ENCODE measurements at regions not wholly inside any gene's neighbourhood (a gene's known extent, or its start where the extent isn't known, plus 50 kb on each side); places are given as distances from the start of the nearest gene placed in this dataset.

DNA sequence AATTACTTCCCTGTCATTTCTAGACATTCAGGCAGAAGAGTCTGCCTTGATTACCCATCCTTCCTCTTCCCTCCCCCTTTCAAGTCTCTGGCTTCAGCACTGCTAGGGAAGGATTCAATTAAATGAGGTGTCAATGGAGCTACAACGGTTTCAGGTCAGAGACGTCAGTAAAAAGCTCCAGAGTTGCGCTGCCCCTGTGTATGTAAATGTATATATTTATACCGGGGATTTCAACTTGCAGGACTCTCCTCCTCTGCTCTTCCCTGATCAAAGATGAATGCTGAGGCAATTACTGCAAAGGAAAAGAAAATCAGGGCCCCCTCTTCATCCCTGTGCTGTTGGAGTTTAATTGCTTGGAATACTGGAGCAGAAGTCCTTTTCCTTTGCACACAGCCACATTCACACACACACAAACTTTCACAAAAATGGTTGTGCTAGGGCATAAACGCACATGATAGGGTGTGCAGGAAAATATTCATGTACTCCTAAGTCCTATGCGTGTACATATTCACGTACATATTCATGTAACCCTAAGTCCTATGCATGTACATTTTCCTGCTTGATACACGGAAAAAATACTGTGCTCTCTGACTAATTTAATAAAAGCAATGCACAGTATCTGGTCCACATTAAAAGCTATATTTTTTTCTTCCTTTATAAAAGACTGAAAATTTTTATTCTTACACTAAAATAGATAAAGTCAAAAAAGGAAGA is 129.7 kb upstream of the PMFBP1 start:
- no peak overlapping the region for H3K4me3 ChIP-seq (ENCODE audit: low read depth, low read length)
- no peak for DNase-seq (ENCODE audit: low read depth)
- TF ChIP-seq, protein P1, sequence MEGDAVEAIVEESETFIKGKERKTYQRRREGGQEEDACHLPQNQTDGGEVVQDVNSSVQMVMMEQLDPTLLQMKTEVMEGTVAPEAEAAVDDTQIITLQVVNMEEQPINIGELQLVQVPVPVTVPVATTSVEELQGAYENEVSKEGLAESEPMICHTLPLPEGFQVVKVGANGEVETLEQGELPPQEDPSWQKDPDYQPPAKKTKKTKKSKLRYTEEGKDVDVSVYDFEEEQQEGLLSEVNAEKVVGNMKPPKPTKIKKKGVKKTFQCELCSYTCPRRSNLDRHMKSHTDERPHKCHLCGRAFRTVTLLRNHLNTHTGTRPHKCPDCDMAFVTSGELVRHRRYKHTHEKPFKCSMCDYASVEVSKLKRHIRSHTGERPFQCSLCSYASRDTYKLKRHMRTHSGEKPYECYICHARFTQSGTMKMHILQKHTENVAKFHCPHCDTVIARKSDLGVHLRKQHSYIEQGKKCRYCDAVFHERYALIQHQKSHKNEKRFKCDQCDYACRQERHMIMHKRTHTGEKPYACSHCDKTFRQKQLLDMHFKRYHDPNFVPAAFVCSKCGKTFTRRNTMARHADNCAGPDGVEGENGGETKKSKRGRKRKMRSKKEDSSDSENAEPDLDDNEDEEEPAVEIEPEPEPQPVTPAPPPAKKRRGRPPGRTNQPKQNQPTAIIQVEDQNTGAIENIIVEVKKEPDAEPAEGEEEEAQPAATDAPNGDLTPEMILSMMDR (conservative IDR thresholded peaks at IDR 0.05; ENCODE audit: low read depth, low read length): no peak

DNA sequence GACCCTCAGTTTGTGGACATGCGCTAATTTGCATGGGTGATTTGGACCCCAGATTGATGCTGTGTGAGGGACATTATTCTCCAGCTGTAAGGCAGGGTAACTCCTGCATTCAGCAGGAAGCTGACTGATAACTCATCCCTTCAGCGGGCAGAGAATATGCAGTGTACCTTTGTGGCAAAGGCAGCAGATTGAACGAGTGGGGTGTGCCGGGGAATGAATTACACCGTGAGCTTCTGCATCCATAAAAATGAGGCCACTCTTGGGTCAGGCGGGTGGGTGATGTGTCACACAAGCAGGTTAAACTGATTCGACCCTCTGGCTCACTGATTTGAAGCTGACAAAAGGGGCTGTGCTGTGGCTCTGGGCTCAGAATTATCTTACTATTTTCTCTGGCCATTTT is 128.9 kb upstream of the PMFBP1 start:
- no peak for DNase-seq (ENCODE audit: low read depth)
- TF ChIP-seq, protein P1 (conservative IDR thresholded peaks at IDR 0.05; ENCODE audit: low read depth, low read length): no peak
- no peak overlapping the region for H3K4me3 ChIP-seq (ENCODE audit: low read depth, low read length)

DNA sequence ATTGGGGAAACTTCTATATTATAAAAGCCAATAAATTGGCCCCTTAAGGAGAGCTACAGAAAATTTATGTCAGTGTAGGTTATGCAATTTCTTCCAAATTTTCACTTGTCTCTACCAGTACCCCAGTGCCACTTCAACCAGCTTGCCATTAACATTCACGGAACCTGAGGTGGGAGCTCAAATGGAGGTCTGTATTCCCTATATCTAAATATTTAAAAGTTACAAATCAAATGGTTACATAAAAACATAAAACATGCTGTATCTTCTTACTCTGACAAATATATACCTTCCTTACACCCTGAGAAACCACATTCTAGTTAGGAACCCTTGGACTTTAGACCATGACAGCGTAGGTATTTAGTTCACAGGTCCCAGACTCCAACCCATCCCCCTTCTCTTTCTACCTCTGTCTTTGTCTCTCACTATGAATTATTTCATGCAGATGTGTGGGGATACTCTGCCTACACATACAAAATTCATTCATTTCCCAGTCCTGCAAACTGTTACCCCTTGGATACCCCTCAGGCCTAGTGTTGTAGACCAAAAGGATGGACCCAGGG is 127.8 kb upstream of the PMFBP1 start:
- TF ChIP-seq, protein P1 (conservative IDR thresholded peaks at IDR 0.05; ENCODE audit: low read depth, low read length): no peak
- no peak for DNase-seq (ENCODE audit: low read depth)
- no peak overlapping the region for H3K4me3 ChIP-seq (ENCODE audit: low read depth, low read length)

DNA sequence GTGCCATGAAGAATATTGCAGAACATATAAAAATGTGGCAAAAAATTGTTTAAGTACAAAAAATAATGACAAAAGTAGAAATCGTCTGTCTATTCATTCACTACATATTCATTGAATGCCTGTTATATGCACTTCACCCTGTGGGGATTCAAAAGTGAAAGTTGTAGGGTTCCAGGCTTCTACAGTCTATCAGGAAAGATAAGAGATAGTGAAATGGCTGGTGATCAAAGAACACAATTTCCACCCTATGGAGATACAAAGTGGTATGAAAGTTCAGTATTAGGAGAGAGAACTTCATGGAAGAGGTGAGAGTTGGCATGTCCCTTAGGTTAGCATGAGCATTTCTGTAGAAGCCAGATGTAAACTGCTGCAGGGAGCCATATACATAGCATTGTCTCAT is 127.0 kb upstream of the PMFBP1 start:
- H3K4me3 ChIP-seq (ENCODE audit: low read depth, low read length): no peak overlapping the region
- DNase-seq (ENCODE audit: low read depth): no peak
- TF ChIP-seq, protein P1 (conservative IDR thresholded peaks at IDR 0.05; ENCODE audit: low read depth, low read length): no peak

DNA sequence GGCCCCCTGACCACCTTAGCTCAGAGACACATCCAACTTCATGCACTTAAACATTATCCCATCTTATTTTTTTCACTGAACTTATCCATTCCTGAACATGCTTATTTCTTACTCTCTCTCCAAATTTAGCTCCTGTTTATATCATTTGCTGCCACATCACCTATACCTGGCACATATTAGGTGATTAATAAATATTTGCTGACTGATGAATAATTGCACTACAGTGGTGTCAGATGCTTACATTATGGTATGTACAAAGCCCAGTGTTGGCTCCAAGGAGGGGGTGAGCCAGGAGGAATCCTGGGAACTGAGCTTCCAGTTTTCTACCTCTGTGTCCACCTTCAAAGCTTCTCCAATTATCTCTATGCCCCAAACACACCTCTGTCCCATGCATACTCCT is 124.0 kb upstream of the PMFBP1 start:
- H3K4me3 ChIP-seq (ENCODE audit: low read depth, low read length): no peak overlapping the region
- DNase-seq (ENCODE audit: low read depth): no peak
- TF ChIP-seq, protein P1 (conservative IDR thresholded peaks at IDR 0.05; ENCODE audit: low read depth, low read length): no peak

DNA sequence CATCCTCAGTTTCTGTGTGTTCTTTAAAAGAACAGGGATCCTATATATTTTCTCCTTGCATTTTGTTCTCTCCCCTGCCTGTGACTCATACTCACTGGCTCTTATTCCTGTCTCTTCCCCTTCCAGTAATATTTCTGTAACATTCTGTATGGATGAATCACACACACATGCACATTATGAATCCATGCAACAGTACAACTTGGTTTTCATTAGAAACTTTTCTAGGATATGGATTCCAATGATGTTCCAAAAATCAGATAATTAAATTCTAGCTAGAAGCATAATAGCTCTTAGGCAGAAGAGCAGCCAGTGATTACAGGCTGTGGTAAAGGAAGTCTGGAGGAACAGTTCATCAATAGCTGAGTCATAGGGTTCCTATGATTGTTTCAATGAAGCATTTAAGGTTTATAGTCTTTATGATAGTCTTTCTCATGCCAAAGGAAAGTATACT is 119.6 kb upstream of the PMFBP1 start:
- H3K4me3 ChIP-seq (ENCODE audit: low read depth, low read length): no peak overlapping the region
- DNase-seq (ENCODE audit: low read depth): peak; percentile 49
- TF ChIP-seq, protein P1 (conservative IDR thresholded peaks at IDR 0.05; ENCODE audit: low read depth, low read length): no peak

DNA sequence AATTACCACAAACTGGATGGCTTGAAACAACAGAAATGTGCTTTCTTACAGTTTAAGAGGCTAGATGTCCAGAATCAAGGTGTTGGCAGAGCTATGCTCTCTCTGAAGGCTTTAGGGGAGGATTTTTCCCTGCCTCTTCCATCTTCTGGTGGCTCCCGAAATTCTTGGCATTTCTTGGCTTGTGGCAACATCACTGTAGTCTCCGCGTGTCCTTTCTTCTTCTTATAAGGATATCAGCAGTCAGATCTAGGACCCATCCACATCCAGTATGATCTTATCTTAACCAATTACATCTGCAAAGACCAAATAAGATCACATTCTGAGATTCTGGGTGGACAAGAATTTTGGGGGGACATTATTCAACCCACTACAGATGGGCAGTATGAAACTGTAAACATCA is 119.2 kb upstream of the PMFBP1 start:
- TF ChIP-seq, protein P1 (conservative IDR thresholded peaks at IDR 0.05; ENCODE audit: low read depth, low read length): no peak
- no peak overlapping the region for H3K4me3 ChIP-seq (ENCODE audit: low read depth, low read length)
- DNase-seq (ENCODE audit: low read depth): no peak

All from epithelial cell of proximal tubule (primary cell).